H9 (cell line): ENCODE measurements at regions not wholly inside any gene's neighbourhood (a gene's known extent, or its start where the extent isn't known, plus 50 kb on each side); places are given as distances from the start of the nearest gene placed in this dataset.

Source experiments
- DNase-seq: peaks from one replicate; pipeline ENCODE4 v3.0.0-alpha.2; 2017
- H2AFZ ChIP-seq: one replicate; pipeline ENCODE4 v1.6.1; 2013; ENCODE audit warnings: mild to moderate bottlenecking, low read length, control low read depth, moderate library complexity
- H2AK5ac ChIP-seq: 2 replicates; pipeline ENCODE4 v1.6.1; 2013; ENCODE audit warnings: low read length, control low read depth, mixed read lengths; ENCODE audit not compliant: insufficient read length
- H2BK120ac ChIP-seq: one replicate; pipeline ENCODE4 v1.6.1; 2013; ENCODE audit warnings: low read depth, mild to moderate bottlenecking, low read length, control low read depth, inconsistent platforms; ENCODE audit not compliant: poor library complexity, severe bottlenecking
- H2BK12ac ChIP-seq: 2 replicates; pipeline ENCODE4 v1.6.1; 2013; ENCODE audit warnings: low read length, control low read depth, mixed read lengths, low read depth; ENCODE audit not compliant: insufficient read length
- H2BK15ac ChIP-seq: 2 replicates; pipeline ENCODE4 v1.6.1; 2013; ENCODE audit warnings: low read depth, low read length, control low read depth
- H2BK20ac ChIP-seq: one replicate; pipeline ENCODE4 v1.6.1; 2013; ENCODE audit warnings: low read depth, mild to moderate bottlenecking, low read length, control low read depth, inconsistent platforms; ENCODE audit not compliant: poor library complexity, severe bottlenecking
- H2BK5ac ChIP-seq: 2 replicates; pipeline ENCODE4 v1.6.1; 2013; ENCODE audit warnings: low read length, control low read depth, mixed read lengths; ENCODE audit not compliant: insufficient read length
- H3K14ac ChIP-seq: 2 replicates; pipeline ENCODE4 v1.6.1; 2013; ENCODE audit warnings: low read length, control low read depth; ENCODE audit not compliant: insufficient read depth
- H3K18ac ChIP-seq: 2 replicates; pipeline ENCODE4 v1.6.1; 2013; ENCODE audit warnings: low read depth, mild to moderate bottlenecking, mixed read lengths, low read length, control low read depth; ENCODE audit not compliant: insufficient read length
- H3K23ac ChIP-seq: 2 replicates; pipeline ENCODE4 v1.6.1; 2013; ENCODE audit warnings: low read length, control low read depth, mixed read lengths, low read depth; ENCODE audit not compliant: insufficient read length
- H3K23me2 ChIP-seq: 2 replicates; pipeline ENCODE4 v1.6.1; 2013; ENCODE audit warnings: low read depth, mild to moderate bottlenecking, mixed read lengths, low read length, control low read depth; ENCODE audit not compliant: insufficient read length, poor library complexity, severe bottlenecking
- H3K27ac ChIP-seq: 2 replicates; pipeline ENCODE4 v1.5.1; 2013; ENCODE audit warnings: low read length, control low read depth, mixed read lengths, low read depth; ENCODE audit not compliant: insufficient read length
- H3K27me3 ChIP-seq: 2 replicates; pipeline ENCODE4 v1.6.1; 2013; ENCODE audit warnings: low read length, control low read depth, inconsistent platforms; ENCODE audit not compliant: insufficient read depth
- H3K4ac ChIP-seq: 2 replicates; pipeline ENCODE4 v1.6.1; 2013; ENCODE audit warnings: low read depth, mild to moderate bottlenecking, control low read depth, inconsistent platforms, low read length, moderate library complexity
- H3K4me1 ChIP-seq: 2 replicates; pipeline ENCODE4 v1.6.1; 2013; ENCODE audit warnings: low read length, control low read depth, inconsistent platforms; ENCODE audit not compliant: insufficient read depth
- H3K4me2 ChIP-seq: 2 replicates; pipeline ENCODE4 v1.6.1; 2013; ENCODE audit warnings: low read length, control low read depth, mixed read lengths; ENCODE audit not compliant: insufficient read length, insufficient read depth
- H3K56ac ChIP-seq: 2 replicates; pipeline ENCODE4 v1.6.1; 2013; ENCODE audit warnings: low read depth, mild to moderate bottlenecking, mixed read lengths, low read length, control low read depth; ENCODE audit not compliant: insufficient read length
- H3K79me1 ChIP-seq: 2 replicates; pipeline ENCODE4 v1.6.1; 2013; ENCODE audit warnings: low read depth, mild to moderate bottlenecking, moderate library complexity, low read length, control low read depth, inconsistent platforms; ENCODE audit not compliant: insufficient read depth, poor library complexity, severe bottlenecking
- H3K79me2 ChIP-seq: 2 replicates; pipeline ENCODE4 v1.6.1; 2013; ENCODE audit warnings: low read length, control low read depth, inconsistent platforms; ENCODE audit not compliant: insufficient read depth
- H3K9ac ChIP-seq: 2 replicates; pipeline ENCODE4 v1.6.1; 2013; ENCODE audit warnings: low read length, control low read depth, mixed read lengths; ENCODE audit not compliant: insufficient read length; ENCODE audit errors: extremely low read depth
- H3K9me3 ChIP-seq: one replicate; pipeline ENCODE4 v1.6.1; 2013; ENCODE audit warnings: low read depth, low read length, inconsistent platforms; ENCODE audit not compliant: control insufficient read depth
- H3T11ph ChIP-seq: one replicate; pipeline ENCODE4 v1.6.1; 2013; ENCODE audit warnings: mild to moderate bottlenecking, low read length, control low read depth, inconsistent platforms
- H4K20me1 ChIP-seq: one replicate; pipeline ENCODE4 v1.6.1; 2013; ENCODE audit not compliant: control insufficient read depth, insufficient read length, insufficient read depth
- H4K5ac ChIP-seq: 2 replicates; pipeline ENCODE4 v1.6.1; 2013; ENCODE audit warnings: low read depth, mild to moderate bottlenecking, mixed read lengths, low read length, control low read depth; ENCODE audit not compliant: insufficient read length
- H4K8ac ChIP-seq: replicated peaks from 2 replicates; pipeline ENCODE4 v1.6.1; 2013; ENCODE audit warnings: low read length, control low read depth, mixed read lengths, low read depth; ENCODE audit not compliant: insufficient read length
- H4K91ac ChIP-seq: 2 replicates; pipeline ENCODE4 v1.6.1; 2013; ENCODE audit warnings: low read depth, mild to moderate bottlenecking, moderate library complexity, mixed read lengths, low read length, control low read depth; ENCODE audit not compliant: insufficient read length
- H3K27ac Mint-ChIP-seq, 3 experiments: 2 replicates in 2 of 3; 3 replicates in 1 of 3; pipeline ENCODE4 v1.8.0; 2020 to 2021; ENCODE audit warnings: mixed read lengths in 3 of 3, mild to moderate bottlenecking in 1 of 3, moderate library complexity in 1 of 3
- H3K27me3 Mint-ChIP-seq: 2 replicates; pipeline ENCODE4 v1.8.0; 2021; ENCODE audit warnings: low read depth, mild to moderate bottlenecking, moderate library complexity, mixed read lengths
- H3K36me3 Mint-ChIP-seq, 3 experiments: 2 replicates in 2 of 3; 3 replicates in 1 of 3; pipeline ENCODE4 v1.8.0; 2020 to 2021; ENCODE audit warnings: low read depth in 3 of 3, mixed read lengths in 3 of 3; ENCODE audit not compliant: insufficient read depth in 1 of 3
- H3K4me1 Mint-ChIP-seq, 2 experiments: 2 replicates each; pipeline ENCODE4 v1.8.0; 2020; ENCODE audit warnings: mixed read lengths in 2 of 2
- H3K4me3 Mint-ChIP-seq, 2 experiments: 2 replicates in 1 of 2; 3 replicates in 1 of 2; pipeline ENCODE4 v1.8.0; 2020 to 2021; ENCODE audit warnings: mild to moderate bottlenecking in 2 of 2, mixed read lengths in 2 of 2, moderate library complexity in 1 of 2
- H3K9me3 Mint-ChIP-seq, 2 experiments: 2 replicates in 1 of 2; 3 replicates in 1 of 2; pipeline ENCODE4 v1.8.0; 2020; ENCODE audit warnings: mild to moderate bottlenecking in 2 of 2, mixed read lengths in 2 of 2, moderate library complexity in 1 of 2
- WGBS: extraction: QIAGEN DNeasy Blood & Tissue Kit; methylation state at CpG from one replicate; pipeline ENCODE4 v1.1.7; 2013; ENCODE audit warnings: missing lambda C conversion rate, low lambda C conversion rate, mixed read lengths; ENCODE audit not compliant: insufficient read length; ENCODE audit errors: extremely low coverage; 5-methylcytosine and 5-hydroxymethylcytosine counted together
- TF ChIP-seq, protein P1 (sequence below): fragments of 200-600 bp; sonication (generic); conservative IDR thresholded peaks from 3 replicates; pipeline ENCODE4 v1.8.0; 2021; ENCODE audit warnings: antibody characterized with exemption, mild to moderate bottlenecking

- peak overlapping the region; percentile 2 for H3K4me2 ChIP-seq
- H3K9me3 ChIP-seq = no peaks in the 10 kb centered on the region
- H4K8ac ChIP-seq = no peak overlapping the region
- H2AFZ ChIP-seq = no peak overlapping the region
- H2BK12ac ChIP-seq = peak overlapping the region; percentile 5
- H3K4ac ChIP-seq = peak overlapping the region; percentile 3; the same call in 1 of the 2 replicates
- no CpG with 5 or more reads among the region's 58 CpGs for WGBS
- peaks cover 0 to 12% (median 8%) of the 10 kb centered on the region in 3 experiments; a peak in 4 of 7 replicates for H3K36me3 Mint-ChIP-seq
- peak overlapping the region; percentile 12 to 64; a peak in 3 of 5 replicates for H3K4me3 Mint-ChIP-seq
- peak overlapping the region; percentile 64 for H3K18ac ChIP-seq
- H3K79me1 ChIP-seq = no peaks in the 10 kb centered on the region
- H3K23ac ChIP-seq = no peak overlapping the region
- H4K20me1 ChIP-seq = no peaks in the 10 kb centered on the region
- H3K27ac ChIP-seq = no peak overlapping the region
- no peaks in the 10 kb centered on the region for H3K27me3 ChIP-seq
- H2AK5ac ChIP-seq = no peak overlapping the region
- peaks cover 3% of the 10 kb centered on the region for H3K23me2 ChIP-seq
- peak overlapping the region; percentile 92 for H3K14ac ChIP-seq
- H3K9ac ChIP-seq = no peak overlapping the region
- no peak overlapping the region for H2BK5ac ChIP-seq
- H3K4me1 ChIP-seq = peaks cover 3% of the 10 kb centered on the region; the same call in 1 of the 2 replicates
- no peaks in the 10 kb centered on the region; a peak in 1 of 5 replicates for H3K9me3 Mint-ChIP-seq
- H3K56ac ChIP-seq = no peak overlapping the region
- no peaks in the 10 kb centered on the region for H3K79me2 ChIP-seq
- H3T11ph ChIP-seq = no peak overlapping the region
- H4K5ac ChIP-seq = no peak overlapping the region
- H2BK120ac ChIP-seq = peak overlapping the region; percentile 39
- peaks cover 2% of the 10 kb centered on the region; the same call in 1 of the 2 replicates for H3K27me3 Mint-ChIP-seq
- peak overlapping the region; percentile 60 for H4K91ac ChIP-seq
- H3K4me1 Mint-ChIP-seq = peaks cover 38 to 39% of the 10 kb centered on the region in 2 experiments
- peak; percentile 77 for DNase-seq
- peak overlapping the region in 2 of 3 experiments; percentile 70 to 81; a peak in 3 of 7 replicates for H3K27ac Mint-ChIP-seq
- TF ChIP-seq, protein P1, sequence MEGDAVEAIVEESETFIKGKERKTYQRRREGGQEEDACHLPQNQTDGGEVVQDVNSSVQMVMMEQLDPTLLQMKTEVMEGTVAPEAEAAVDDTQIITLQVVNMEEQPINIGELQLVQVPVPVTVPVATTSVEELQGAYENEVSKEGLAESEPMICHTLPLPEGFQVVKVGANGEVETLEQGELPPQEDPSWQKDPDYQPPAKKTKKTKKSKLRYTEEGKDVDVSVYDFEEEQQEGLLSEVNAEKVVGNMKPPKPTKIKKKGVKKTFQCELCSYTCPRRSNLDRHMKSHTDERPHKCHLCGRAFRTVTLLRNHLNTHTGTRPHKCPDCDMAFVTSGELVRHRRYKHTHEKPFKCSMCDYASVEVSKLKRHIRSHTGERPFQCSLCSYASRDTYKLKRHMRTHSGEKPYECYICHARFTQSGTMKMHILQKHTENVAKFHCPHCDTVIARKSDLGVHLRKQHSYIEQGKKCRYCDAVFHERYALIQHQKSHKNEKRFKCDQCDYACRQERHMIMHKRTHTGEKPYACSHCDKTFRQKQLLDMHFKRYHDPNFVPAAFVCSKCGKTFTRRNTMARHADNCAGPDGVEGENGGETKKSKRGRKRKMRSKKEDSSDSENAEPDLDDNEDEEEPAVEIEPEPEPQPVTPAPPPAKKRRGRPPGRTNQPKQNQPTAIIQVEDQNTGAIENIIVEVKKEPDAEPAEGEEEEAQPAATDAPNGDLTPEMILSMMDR = no peak
- no peak overlapping the region for H2BK15ac ChIP-seq
- H2BK20ac ChIP-seq = no peak overlapping the region
Measured at GRCh38 chr1:112849425-112850033, 106.5 kb downstream of the SLC16A1 start.
